ENCODE measurements at regions not wholly inside any gene's neighbourhood (a gene's known extent, or its start where the extent isn't known, plus 50 kb on each side); places are given as distances from the start of the nearest gene placed in this dataset.

DNA sequence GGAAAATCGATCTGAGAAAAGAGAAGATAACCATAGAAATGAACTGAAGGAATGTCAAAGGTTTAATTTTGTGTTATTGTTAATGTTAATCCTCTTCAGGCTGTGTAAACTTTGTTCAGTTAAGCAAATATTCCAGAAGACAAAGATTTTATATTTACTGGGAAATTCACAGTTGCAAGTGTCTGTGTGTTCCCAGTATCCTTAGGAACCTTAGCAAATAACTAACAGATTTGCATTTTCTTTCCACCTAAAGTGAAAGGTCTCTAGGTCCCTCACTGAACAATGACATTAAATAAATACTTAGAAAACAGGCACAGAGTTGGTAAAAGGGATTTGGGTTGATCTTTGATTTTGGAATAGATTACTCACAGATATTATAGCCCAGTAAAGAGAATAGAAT, 324.7 kb downstream of the C4orf33 start:
- no peaks in the 10 kb centered on the region for H3K79me2 ChIP-seq
- no peak overlapping the region for H3K27ac ChIP-seq
- TF ChIP-seq EZH2 (IDR thresholded peaks at IDR 0.05; ENCODE audit: borderline replicate concordance) (no peak), EZH2phosphoT487 (IDR thresholded peaks at IDR 0.05; ENCODE audit: low read depth, severe bottlenecking, unreplicated experiment) (no peak)
- TF ChIP-seq, protein P1, sequence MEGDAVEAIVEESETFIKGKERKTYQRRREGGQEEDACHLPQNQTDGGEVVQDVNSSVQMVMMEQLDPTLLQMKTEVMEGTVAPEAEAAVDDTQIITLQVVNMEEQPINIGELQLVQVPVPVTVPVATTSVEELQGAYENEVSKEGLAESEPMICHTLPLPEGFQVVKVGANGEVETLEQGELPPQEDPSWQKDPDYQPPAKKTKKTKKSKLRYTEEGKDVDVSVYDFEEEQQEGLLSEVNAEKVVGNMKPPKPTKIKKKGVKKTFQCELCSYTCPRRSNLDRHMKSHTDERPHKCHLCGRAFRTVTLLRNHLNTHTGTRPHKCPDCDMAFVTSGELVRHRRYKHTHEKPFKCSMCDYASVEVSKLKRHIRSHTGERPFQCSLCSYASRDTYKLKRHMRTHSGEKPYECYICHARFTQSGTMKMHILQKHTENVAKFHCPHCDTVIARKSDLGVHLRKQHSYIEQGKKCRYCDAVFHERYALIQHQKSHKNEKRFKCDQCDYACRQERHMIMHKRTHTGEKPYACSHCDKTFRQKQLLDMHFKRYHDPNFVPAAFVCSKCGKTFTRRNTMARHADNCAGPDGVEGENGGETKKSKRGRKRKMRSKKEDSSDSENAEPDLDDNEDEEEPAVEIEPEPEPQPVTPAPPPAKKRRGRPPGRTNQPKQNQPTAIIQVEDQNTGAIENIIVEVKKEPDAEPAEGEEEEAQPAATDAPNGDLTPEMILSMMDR (IDR thresholded peaks at IDR 0.05; ENCODE audit: poor library complexity), result no peak
- H2AFZ ChIP-seq, result no peak overlapping the region
- no peak for DNase-seq (ENCODE audit: low spot score)
- 60% methylated on average over 1 of the region's 1 CpG for WGBS (ENCODE audit: low lambda C conversion rate, missing lambda C conversion rate)
- no peak overlapping the region for H3K4me3 ChIP-seq
- no peaks in the 10 kb centered on the region for H3K9me2 ChIP-seq (replicated peaks; ENCODE audit: insufficient read depth)
- no peaks in the 10 kb centered on the region for H3K4me1 ChIP-seq (ENCODE audit: insufficient read depth)
- H3K27me3 ChIP-seq, result no peaks in the 10 kb centered on the region
- H3K9me3 ChIP-seq (ENCODE audit: low read depth), result no peaks in the 10 kb centered on the region
- no peaks in the 10 kb centered on the region for H4K20me1 ChIP-seq (ENCODE audit: insufficient read depth, poor library complexity, severe bottlenecking)
- no peak overlapping the region for H3K4me2 ChIP-seq
- no peaks in the 10 kb centered on the region for H3K36me3 ChIP-seq (replicated peaks; ENCODE audit: insufficient read depth, low read depth)

DNA sequence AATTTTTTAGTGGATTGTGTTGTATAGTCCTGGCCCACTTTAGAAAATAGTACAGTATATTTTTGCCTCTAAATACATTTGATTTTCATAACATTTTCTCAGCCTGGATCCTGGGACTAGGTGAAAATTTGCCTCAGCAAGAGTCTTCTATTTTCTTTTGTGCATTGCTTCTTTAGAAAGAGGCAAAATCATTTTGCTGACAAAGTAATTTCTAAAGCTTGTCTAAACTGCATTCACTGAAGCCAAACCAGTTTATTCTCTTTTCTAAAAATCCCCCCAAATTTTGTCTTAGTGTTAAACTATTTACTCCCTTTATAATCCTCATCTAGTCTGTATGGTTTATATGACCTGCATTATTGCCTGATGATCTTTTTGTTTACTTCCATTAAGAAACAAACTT, 326.3 kb downstream of the C4orf33 start:
- H4K20me1 ChIP-seq (ENCODE audit: insufficient read depth, poor library complexity, severe bottlenecking), result no peaks in the 10 kb centered on the region
- no peaks in the 10 kb centered on the region for H3K79me2 ChIP-seq
- H2AFZ ChIP-seq, result no peak overlapping the region
- no peaks in the 10 kb centered on the region for H3K9me2 ChIP-seq (replicated peaks; ENCODE audit: insufficient read depth)
- H3K27me3 ChIP-seq, result no peaks in the 10 kb centered on the region
- H3K4me2 ChIP-seq, result no peak overlapping the region
- no peaks in the 10 kb centered on the region for H3K9me3 ChIP-seq (ENCODE audit: low read depth)
- H3K27ac ChIP-seq, result no peak overlapping the region
- H3K4me1 ChIP-seq (ENCODE audit: insufficient read depth), result no peaks in the 10 kb centered on the region
- H3K36me3 ChIP-seq (replicated peaks; ENCODE audit: insufficient read depth, low read depth), result no peaks in the 10 kb centered on the region
- H3K4me3 ChIP-seq, result no peak overlapping the region
- DNase-seq (ENCODE audit: low spot score), result no peak
- TF ChIP-seq, protein P1 (IDR thresholded peaks at IDR 0.05; ENCODE audit: poor library complexity), result no peak
- no peak for TF ChIP-seq EZH2phosphoT487 (IDR thresholded peaks at IDR 0.05; ENCODE audit: low read depth, severe bottlenecking, unreplicated experiment)
- no peak for TF ChIP-seq EZH2 (IDR thresholded peaks at IDR 0.05; ENCODE audit: borderline replicate concordance)

- Histone ChIP-seq H2AFZ (no peak overlapping the region), H4K20me1 (ENCODE audit: insufficient read depth, poor library complexity, severe bottlenecking) (no peaks in the 10 kb centered on the region), H3K9me2 (replicated peaks; ENCODE audit: insufficient read depth) (no peaks in the 10 kb centered on the region), H3K4me3 (no peak overlapping the region), H3K79me2 (no peaks in the 10 kb centered on the region), H3K4me1 (ENCODE audit: insufficient read depth) (no peaks in the 10 kb centered on the region), H3K4me2 (no peak overlapping the region), H3K36me3 (replicated peaks; ENCODE audit: insufficient read depth, low read depth) (no peaks in the 10 kb centered on the region), H3K9me3 (ENCODE audit: low read depth) (no peaks in the 10 kb centered on the region), H3K27ac (no peak overlapping the region), H3K27me3 (no peaks in the 10 kb centered on the region)
- no peak for TF ChIP-seq EZH2phosphoT487 (IDR thresholded peaks at IDR 0.05; ENCODE audit: low read depth, severe bottlenecking, unreplicated experiment)
- no peak for TF ChIP-seq EZH2 (IDR thresholded peaks at IDR 0.05; ENCODE audit: borderline replicate concordance)
- TF ChIP-seq, protein P1 (IDR thresholded peaks at IDR 0.05; ENCODE audit: poor library complexity), result no peak
- no peak for DNase-seq (ENCODE audit: low spot score)
- WGBS (ENCODE audit: low lambda C conversion rate, missing lambda C conversion rate), result 90% methylated on average over 2 of the region's 2 CpGs
Measured at GRCh38 chr4:129428454-129428853, 332.5 kb downstream of the C4orf33 start.

Data from hepatocyte (in vitro differentiated cells).